CD14-positive monocyte (primary cell): ENCODE measurements at regions not wholly inside any gene's neighbourhood (a gene's known extent, or its start where the extent isn't known, plus 50 kb on each side); places are given as distances from the start of the nearest gene placed in this dataset.

Source experiments
- DNase-seq, 3 donors: peaks; one replicate each; pipeline ENCODE4 v3.0.0-alpha.2; 2011 to 2022
- H2AFZ ChIP-seq: 2 replicates; pipeline ENCODE4 v1.6.0; 2012; ENCODE audit warnings: mild to moderate bottlenecking, low read depth, low read length, inconsistent platforms; ENCODE audit not compliant: insufficient read depth, poor library complexity, severe bottlenecking
- H3K27ac ChIP-seq, 2 donors: 1 replicate in 1 of 2; 2 replicates in 1 of 2; pipeline ENCODE4 v1.5.1; 2012 to 2013; ENCODE audit warnings: low read length in 2 of 2, control low read depth in 1 of 2, inconsistent platforms in 1 of 2, low read depth in 1 of 2, mild to moderate bottlenecking in 1 of 2
- H3K27me3 ChIP-seq, 2 donors: one replicate each; pipeline versions ENCODE4 v1.6.0 to v1.6.1; 2011 to 2013; ENCODE audit warnings: low read length in 2 of 2; ENCODE audit not compliant: control insufficient read depth in 2 of 2, insufficient read depth in 2 of 2
- H3K36me3 ChIP-seq, 2 donors: replicated peaks in 1 of 2; 1 replicate in 1 of 2; 2 replicates in 1 of 2; pipeline versions ENCODE4 v1.5.1 to v1.6.1; 2012 to 2013; ENCODE audit warnings: low read length in 2 of 2, control low read depth in 1 of 2, inconsistent platforms in 1 of 2, mild to moderate bottlenecking in 1 of 2; ENCODE audit not compliant: insufficient read depth in 2 of 2, control insufficient read depth in 1 of 2
- H3K4me1 ChIP-seq, 2 donors: 1 replicate in 1 of 2; 2 replicates in 1 of 2; pipeline versions ENCODE4 v1.5.1 to v1.6.1; 2012 to 2013; ENCODE audit warnings: low read length in 2 of 2, control low read depth in 1 of 2, inconsistent platforms in 1 of 2, mild to moderate bottlenecking in 1 of 2, moderate library complexity in 1 of 2; ENCODE audit not compliant: insufficient read depth in 2 of 2, control insufficient read depth in 1 of 2
- H3K4me2 ChIP-seq: replicated peaks from 2 replicates; pipeline ENCODE3; 2012; ENCODE audit warnings: low read length, moderate library complexity, mild to moderate bottlenecking; ENCODE audit not compliant: poor library complexity, severe bottlenecking; ENCODE audit errors: extremely low read depth
- H3K4me3 ChIP-seq, 3 experiments: fragments of 200-600 bp in 1 of 3; sonication (generic) in 1 of 3; replicated peaks in 1 of 3; 1 replicate in 2 of 3; 2 replicates in 1 of 3; pipeline ENCODE4 v1.5.1; 2011 to 2013; ENCODE audit warnings: low read length in 3 of 3, mild to moderate bottlenecking in 3 of 3, control low read depth in 2 of 3, low read depth in 2 of 3, inconsistent platforms in 1 of 3, moderate library complexity in 1 of 3
- H3K79me2 ChIP-seq: 2 replicates; pipeline ENCODE4 v1.6.0; 2012; ENCODE audit warnings: mild to moderate bottlenecking, control low read depth, inconsistent platforms, low read length, moderate library complexity; ENCODE audit not compliant: insufficient read depth
- H3K9ac ChIP-seq: 2 replicates; pipeline ENCODE4 v1.6.0; 2017; ENCODE audit warnings: low read length, mild to moderate bottlenecking; ENCODE audit not compliant: insufficient read depth, poor library complexity, severe bottlenecking
- H3K9me3 ChIP-seq, 2 donors: replicated peaks in 1 of 2; 1 replicate in 1 of 2; 2 replicates in 1 of 2; pipeline versions ENCODE4 v1.5.1 to v1.6.1; 2012 to 2013; ENCODE audit warnings: low read length in 2 of 2, control low read depth in 1 of 2; ENCODE audit not compliant: control insufficient read depth in 1 of 2, insufficient read depth in 1 of 2
- H4K20me1 ChIP-seq: 2 replicates; pipeline ENCODE4 v1.6.0; 2012; ENCODE audit warnings: mild to moderate bottlenecking, low read length, control low read depth, moderate library complexity; ENCODE audit not compliant: insufficient read depth
- H3K27ac Mint-ChIP-seq, 7 donors: one replicate each; pipeline ENCODE4 v1.8.0; 2020; ENCODE audit warnings: mild to moderate bottlenecking in 7 of 7, mixed read lengths in 7 of 7, moderate library complexity in 6 of 7, inconsistent platforms in 2 of 7
- H3K27me3 Mint-ChIP-seq, 3 donors: one replicate each; pipeline ENCODE4 v1.8.0; 2021 to 2022; ENCODE audit warnings: low read depth in 3 of 3, mild to moderate bottlenecking in 3 of 3, mixed read lengths in 3 of 3, moderate library complexity in 3 of 3, inconsistent platforms in 1 of 3
- H3K36me3 Mint-ChIP-seq, 2 donors: one replicate each; pipeline ENCODE4 v1.8.0; 2020; ENCODE audit warnings: mixed read lengths in 2 of 2, inconsistent platforms in 1 of 2, mild to moderate bottlenecking in 1 of 2
- H3K4me1 Mint-ChIP-seq: one replicate; pipeline ENCODE4 v1.8.0; 2020; ENCODE audit warnings: mild to moderate bottlenecking, mixed read lengths
- H3K4me3 Mint-ChIP-seq, 2 donors: one replicate each; pipeline ENCODE4 v1.8.0; 2020; ENCODE audit warnings: mild to moderate bottlenecking in 2 of 2, mixed read lengths in 2 of 2, moderate library complexity in 1 of 2
- H3K9me3 Mint-ChIP-seq, 7 donors: one replicate each; pipeline ENCODE4 v1.8.0; 2020 to 2022; ENCODE audit warnings: mixed read lengths in 7 of 7, mild to moderate bottlenecking in 6 of 7, moderate library complexity in 6 of 7, inconsistent platforms in 2 of 7
- WGBS: methylation state at CpG from one replicate; pipeline ENCODE4 v1.1.5; 2013; ENCODE audit warnings: missing lambda C conversion rate; ENCODE audit not compliant: insufficient coverage; 5-methylcytosine and 5-hydroxymethylcytosine counted together
- intact Hi-C, 2 donors: fragments of 100-400 bp; cut with micrococcal nuclease; formaldehyde crosslinking; loops; one replicate each; pipeline versions ENCODE4 v1.15.0 to v1.15.1; 2023
- TF ChIP-seq, protein P1 (sequence below): fragments of 200-600 bp; IDR thresholded peaks from one replicate; pipeline ENCODE4 v1.8.0; 2022; ENCODE audit warnings: antibody characterized with exemption, mild to moderate bottlenecking

DNA sequence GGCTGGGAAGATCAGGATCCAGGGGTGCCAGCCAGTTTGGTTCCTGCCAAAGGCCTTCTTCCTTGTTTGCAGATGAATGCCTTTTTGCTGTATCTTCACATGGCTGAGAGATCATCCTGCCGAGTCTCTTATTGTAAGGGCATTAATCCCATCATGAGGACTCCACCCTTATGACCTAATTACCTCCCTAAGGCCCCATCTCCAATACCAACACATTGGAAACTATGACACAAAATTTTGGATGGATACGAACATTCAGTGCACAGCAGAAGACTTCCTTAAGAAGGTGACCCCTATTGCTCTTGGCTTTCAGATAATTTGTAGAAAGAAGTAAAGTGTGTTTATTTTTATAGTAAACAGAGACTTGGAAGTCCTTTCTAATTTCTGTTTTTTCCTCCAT, 1164.7 kb upstream of the CDH8 start:
- intact Hi-C loops: no loop called here
- no peak overlapping the region for H3K27ac ChIP-seq
- Mint-ChIP-seq H3K27ac (no peak overlapping the region), H3K9me3 (peaks cover 2 to 14% (median 4%) of the 10 kb centered on the region in 7 donors), H3K4me1 (no peaks in the 10 kb centered on the region), H3K4me3 (no peak overlapping the region), H3K27me3 (peaks cover 0 to 1% (median 0%) of the 10 kb centered on the region in 3 donors), H3K36me3 (no peaks in the 10 kb centered on the region)
- H4K20me1 ChIP-seq: no peaks in the 10 kb centered on the region
- H3K9me3 ChIP-seq: peaks cover 0 to 5% of the 10 kb centered on the region in 2 donors
- H3K9ac ChIP-seq: no peak overlapping the region
- WGBS: 83% methylated on average over 1 of the region's 2 CpGs
- H3K4me2 ChIP-seq: no peak overlapping the region
- no peaks in the 10 kb centered on the region for H3K27me3 ChIP-seq
- H2AFZ ChIP-seq: no peak overlapping the region
- no peaks in the 10 kb centered on the region for H3K79me2 ChIP-seq
- TF ChIP-seq, protein P1, sequence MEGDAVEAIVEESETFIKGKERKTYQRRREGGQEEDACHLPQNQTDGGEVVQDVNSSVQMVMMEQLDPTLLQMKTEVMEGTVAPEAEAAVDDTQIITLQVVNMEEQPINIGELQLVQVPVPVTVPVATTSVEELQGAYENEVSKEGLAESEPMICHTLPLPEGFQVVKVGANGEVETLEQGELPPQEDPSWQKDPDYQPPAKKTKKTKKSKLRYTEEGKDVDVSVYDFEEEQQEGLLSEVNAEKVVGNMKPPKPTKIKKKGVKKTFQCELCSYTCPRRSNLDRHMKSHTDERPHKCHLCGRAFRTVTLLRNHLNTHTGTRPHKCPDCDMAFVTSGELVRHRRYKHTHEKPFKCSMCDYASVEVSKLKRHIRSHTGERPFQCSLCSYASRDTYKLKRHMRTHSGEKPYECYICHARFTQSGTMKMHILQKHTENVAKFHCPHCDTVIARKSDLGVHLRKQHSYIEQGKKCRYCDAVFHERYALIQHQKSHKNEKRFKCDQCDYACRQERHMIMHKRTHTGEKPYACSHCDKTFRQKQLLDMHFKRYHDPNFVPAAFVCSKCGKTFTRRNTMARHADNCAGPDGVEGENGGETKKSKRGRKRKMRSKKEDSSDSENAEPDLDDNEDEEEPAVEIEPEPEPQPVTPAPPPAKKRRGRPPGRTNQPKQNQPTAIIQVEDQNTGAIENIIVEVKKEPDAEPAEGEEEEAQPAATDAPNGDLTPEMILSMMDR: no peak
- no peaks in the 10 kb centered on the region for H3K4me1 ChIP-seq
- H3K36me3 ChIP-seq: no peaks in the 10 kb centered on the region
- no peak for DNase-seq
- H3K4me3 ChIP-seq: no peak overlapping the region

DNA sequence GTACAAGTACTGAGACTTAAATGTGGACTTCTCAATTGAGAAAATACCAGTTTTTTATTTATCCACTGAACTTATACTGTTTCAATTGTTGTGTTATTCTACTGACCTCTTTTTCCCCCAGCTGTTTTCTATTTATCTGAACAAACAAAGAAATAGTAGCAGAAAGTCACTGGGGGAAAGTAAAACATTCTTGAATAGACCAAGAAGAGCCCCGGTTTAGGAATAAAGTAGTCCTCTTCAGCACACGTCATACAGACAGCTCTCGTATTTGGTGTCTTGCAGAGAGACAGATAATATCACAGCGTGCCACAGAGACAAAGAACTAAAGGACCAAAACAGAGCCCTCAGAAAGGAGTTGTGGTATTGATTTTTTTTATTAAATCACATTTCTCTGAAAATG, 1159.1 kb upstream of the CDH8 start:
- no peak overlapping the region for H2AFZ ChIP-seq

More for the DNA sequence above, 1159.1 kb upstream of the CDH8 start:
- Mint-ChIP-seq H3K27me3 (peaks cover 0 to 1% (median 0%) of the 10 kb centered on the region in 3 donors), H3K27ac (no peak overlapping the region), H3K4me1 (no peaks in the 10 kb centered on the region), H3K4me3 (no peak overlapping the region), H3K9me3 (peaks cover 0 to 8% (median 3%) of the 10 kb centered on the region in 7 donors), H3K36me3 (no peaks in the 10 kb centered on the region)
- Histone ChIP-seq H3K4me2 (no peak overlapping the region), H3K36me3 (no peaks in the 10 kb centered on the region), H3K4me3 (no peak overlapping the region), H3K4me1 (no peaks in the 10 kb centered on the region), H3K27ac (no peak overlapping the region), H3K27me3 (no peaks in the 10 kb centered on the region), H3K9me3 (no peaks in the 10 kb centered on the region), H3K9ac (no peak overlapping the region), H3K79me2 (no peaks in the 10 kb centered on the region), H4K20me1 (no peaks in the 10 kb centered on the region)
- TF ChIP-seq, protein P1: no peak
- DNase-seq: no peak
- 91% methylated on average over 3 of the region's 4 CpGs for WGBS
- intact Hi-C loops: no loop called here
